Thymus (tissue), 11 donors: ENCODE measurements at regions not wholly inside any gene's neighbourhood (a gene's known extent, or its start where the extent isn't known, plus 50 kb on each side); places are given as distances from the start of the nearest gene placed in this dataset.

Experiments used
- DNase-seq, 9 donors: peaks; one replicate each; pipeline ENCODE4 v3.0.0-alpha.2; 2013; ENCODE audit warnings: low spot score in 9 of 9, low read depth in 6 of 9, missing footprints in 1 of 9
- H3K27ac ChIP-seq, 2 donors: one replicate each; pipeline ENCODE4 v1.5.1; 2013; ENCODE audit warnings: control low read depth in 1 of 2, low read depth in 1 of 2, low read length in 1 of 2, mild to moderate bottlenecking in 1 of 2, moderate library complexity in 1 of 2
- H3K27me3 ChIP-seq, 2 donors: one replicate each; pipeline ENCODE4 v1.5.1; 2013; ENCODE audit warnings: low read length in 1 of 2; ENCODE audit not compliant: control insufficient read depth in 2 of 2, insufficient read depth in 1 of 2
- H3K36me3 ChIP-seq, 2 donors: one replicate each; pipeline ENCODE4 v1.5.1; 2013; ENCODE audit warnings: low read length in 1 of 2, mild to moderate bottlenecking in 1 of 2, moderate library complexity in 1 of 2; ENCODE audit not compliant: control insufficient read depth in 2 of 2, insufficient read depth in 2 of 2
- H3K4me1 ChIP-seq, 2 donors: one replicate each; pipeline ENCODE4 v1.5.1; 2013; ENCODE audit warnings: low read length in 2 of 2; ENCODE audit not compliant: control insufficient read depth in 2 of 2, insufficient read depth in 2 of 2
- H3K4me3 ChIP-seq, 2 donors: one replicate each; pipeline ENCODE4 v1.5.1; 2013; ENCODE audit warnings: low read length in 2 of 2, control low read depth in 1 of 2, mild to moderate bottlenecking in 1 of 2
- H3K9me3 ChIP-seq, 2 donors: one replicate each; pipeline ENCODE4 v1.5.1; 2013; ENCODE audit warnings: low read length in 1 of 2, mild to moderate bottlenecking in 1 of 2; ENCODE audit not compliant: control insufficient read depth in 2 of 2, insufficient read depth in 1 of 2
- WGBS: extraction: QIAGEN DNeasy Blood & Tissue Kit; methylation state at CpG from one replicate; pipeline ENCODE4 v1.1.7; 2013; 5-methylcytosine and 5-hydroxymethylcytosine counted together
- donor health status: healthy.

- no peak overlapping the region for H3K4me3 ChIP-seq
- no peak for DNase-seq
- no peak overlapping the region for H3K27ac ChIP-seq
- H3K9me3 ChIP-seq, result no peaks in the 10 kb centered on the region
- H3K36me3 ChIP-seq, result no peaks in the 10 kb centered on the region
- 95% methylated on average over 3 of the region's 3 CpGs for WGBS
- no peaks in the 10 kb centered on the region for H3K4me1 ChIP-seq
- no peaks in the 10 kb centered on the region for H3K27me3 ChIP-seq
Measured at GRCh38 chr15:96551722-96552121, 221.2 kb downstream of the NR2F2 start.

DNA sequence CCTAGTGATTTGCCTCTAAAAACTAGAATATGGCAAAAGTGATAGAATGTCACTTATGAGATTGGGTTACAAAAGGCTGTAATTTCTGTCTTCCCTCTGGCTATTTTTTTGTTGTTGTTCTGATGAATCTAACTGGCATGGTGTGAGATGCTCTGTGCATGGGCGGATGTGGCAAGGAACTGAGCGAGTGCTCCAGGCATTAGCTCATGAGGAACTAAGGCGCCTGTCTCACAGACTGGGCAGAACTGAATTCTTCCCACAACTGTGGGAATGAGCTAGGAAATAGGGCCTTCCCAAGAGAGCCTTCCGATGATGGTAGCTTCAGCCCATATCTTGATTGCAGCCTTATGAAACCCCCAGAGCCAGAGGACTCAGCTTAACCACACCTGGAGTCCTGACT lies 222.5 kb downstream of the NR2F2 start:
- DNase-seq, result no peak
- Histone ChIP-seq H3K27me3 (no peaks in the 10 kb centered on the region), H3K4me1 (no peaks in the 10 kb centered on the region), H3K36me3 (no peaks in the 10 kb centered on the region), H3K4me3 (no peak overlapping the region), H3K27ac (no peak overlapping the region), H3K9me3 (no peaks in the 10 kb centered on the region)
- WGBS, result 93% methylated on average over 4 of the region's 4 CpGs

DNA sequence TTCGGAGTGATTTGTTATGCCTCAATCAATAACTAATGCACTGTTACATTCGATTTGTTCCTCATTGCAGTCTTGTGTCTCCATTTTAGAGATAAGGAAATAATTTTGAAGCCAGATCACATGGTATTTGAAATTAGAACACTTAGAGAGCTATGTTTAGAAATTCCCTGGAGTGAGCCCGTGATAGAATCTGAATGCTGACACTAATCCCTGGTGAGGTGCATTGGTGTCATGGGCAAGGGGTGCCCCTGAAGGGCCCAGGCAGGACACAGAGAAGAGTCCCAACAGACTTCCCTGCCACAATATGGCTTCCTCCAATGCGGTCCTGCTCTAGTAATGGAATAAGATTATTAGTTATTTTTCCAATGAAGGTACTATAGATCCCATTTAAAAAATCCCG lies 223.0 kb downstream of the NR2F2 start:
- no peak overlapping the region for H3K4me3 ChIP-seq
- DNase-seq, result no peak
- H3K9me3 ChIP-seq, result no peaks in the 10 kb centered on the region
- no peaks in the 10 kb centered on the region for H3K27me3 ChIP-seq
- H3K27ac ChIP-seq, result no peak overlapping the region
- 95% methylated on average over 5 of the region's 5 CpGs for WGBS
- no peaks in the 10 kb centered on the region for H3K4me1 ChIP-seq
- H3K36me3 ChIP-seq, result no peaks in the 10 kb centered on the region

GRCh38 chr15:96553931-96554330 lies 223.4 kb downstream of the NR2F2 start:
- Histone ChIP-seq H3K9me3 (no peaks in the 10 kb centered on the region), H3K4me1 (no peaks in the 10 kb centered on the region), H3K27ac (no peak overlapping the region), H3K4me3 (no peak overlapping the region), H3K36me3 (no peaks in the 10 kb centered on the region), H3K27me3 (no peaks in the 10 kb centered on the region)
- no peak for DNase-seq
- WGBS, result 92% methylated on average over 6 of the region's 6 CpGs

DNA sequence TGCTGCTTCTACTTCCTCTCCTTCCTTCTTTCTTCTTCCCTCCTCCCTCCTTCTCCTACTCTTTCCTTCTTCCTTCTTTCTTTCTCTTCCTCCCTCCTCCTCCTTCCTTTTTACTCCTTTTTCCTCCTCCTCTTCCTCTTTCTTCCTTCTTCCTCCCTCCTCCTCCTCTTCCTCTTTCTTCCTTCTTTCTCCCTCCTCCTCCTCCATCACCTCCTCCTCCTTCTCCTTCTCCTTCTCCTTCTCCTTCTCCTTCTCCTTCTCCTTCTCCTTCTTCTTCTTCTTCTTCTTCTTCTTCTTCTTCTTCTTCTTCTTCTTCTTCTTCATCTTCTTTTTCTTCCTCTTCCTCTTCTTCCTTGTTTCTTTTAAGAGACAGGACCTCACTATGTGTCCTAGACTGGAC lies 224.0 kb downstream of the NR2F2 start:
- Histone ChIP-seq H3K27me3 (no peaks in the 10 kb centered on the region), H3K4me1 (no peaks in the 10 kb centered on the region), H3K27ac (no peak overlapping the region), H3K36me3 (no peaks in the 10 kb centered on the region), H3K9me3 (no peaks in the 10 kb centered on the region), H3K4me3 (no peak overlapping the region)
- DNase-seq, result no peak

DNA sequence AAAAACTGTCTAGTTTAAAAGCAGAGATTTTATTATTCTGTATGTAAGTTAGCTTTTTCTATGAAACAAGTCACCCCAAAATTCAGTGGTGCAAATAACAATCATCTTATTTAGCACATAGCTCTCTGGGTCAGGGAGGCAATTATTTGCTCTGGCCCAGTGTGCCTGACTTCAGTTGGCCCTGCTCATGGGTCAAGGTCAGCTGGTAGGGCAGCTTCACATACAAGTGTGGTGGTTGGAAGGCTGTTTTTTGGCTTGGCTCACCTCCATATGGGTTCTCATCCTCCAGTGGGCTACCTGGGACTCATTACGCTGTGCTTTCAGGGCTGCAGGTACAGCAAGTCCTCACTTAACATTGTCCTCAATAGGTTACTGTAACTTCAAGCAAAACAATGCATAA lies 228.6 kb downstream of the NR2F2 start:
- no peak overlapping the region for H3K4me3 ChIP-seq
- no peaks in the 10 kb centered on the region for H3K9me3 ChIP-seq
- no peaks in the 10 kb centered on the region for H3K36me3 ChIP-seq
- DNase-seq, result no peak
- H3K27ac ChIP-seq, result no peak overlapping the region
- H3K4me1 ChIP-seq, result no peaks in the 10 kb centered on the region
- no peaks in the 10 kb centered on the region for H3K27me3 ChIP-seq
- WGBS, result 96% methylated on average over 1 of the region's 1 CpG

GRCh38 chr15:96559631-96560030 lies 229.1 kb downstream of the NR2F2 start:
- H3K36me3 ChIP-seq, result no peaks in the 10 kb centered on the region
- no peak overlapping the region for H3K27ac ChIP-seq
- H3K4me1 ChIP-seq, result no peaks in the 10 kb centered on the region
- no peaks in the 10 kb centered on the region for H3K27me3 ChIP-seq
- H3K4me3 ChIP-seq, result no peak overlapping the region
- 96% methylated on average over 4 of the region's 4 CpGs for WGBS
- DNase-seq, result no peak
- no peaks in the 10 kb centered on the region for H3K9me3 ChIP-seq

GRCh38 chr15:96560246-96560895 lies 229.9 kb downstream of the NR2F2 start:
- H3K36me3 ChIP-seq, result no peaks in the 10 kb centered on the region
- no peak overlapping the region for H3K27ac ChIP-seq
- no peak for DNase-seq
- H3K4me1 ChIP-seq, result no peaks in the 10 kb centered on the region
- no peaks in the 10 kb centered on the region for H3K9me3 ChIP-seq
- no peaks in the 10 kb centered on the region for H3K27me3 ChIP-seq
- WGBS, result 84% methylated on average over 3 of the region's 3 CpGs
- H3K4me3 ChIP-seq, result no peak overlapping the region

DNA sequence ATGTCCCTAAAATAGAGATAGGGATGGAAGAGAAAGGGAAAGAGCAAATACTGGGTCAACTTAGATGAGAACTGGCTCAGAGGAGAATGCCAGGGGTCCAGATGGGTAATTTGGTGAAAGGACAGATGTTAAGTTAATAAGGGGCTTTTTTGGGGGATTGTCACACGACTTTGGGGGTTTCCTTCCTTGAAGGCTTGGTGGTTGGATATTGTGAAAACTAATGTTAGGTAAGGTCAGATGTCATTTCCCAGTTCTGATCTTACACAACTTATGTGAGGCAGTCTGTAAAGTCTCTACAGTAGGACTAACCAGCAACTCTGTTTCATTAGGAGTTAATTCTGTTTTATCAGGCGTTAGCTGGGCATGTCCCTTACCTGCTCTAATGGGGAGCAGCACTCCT lies 231.1 kb downstream of the NR2F2 start:
- WGBS, result 77% methylated on average over 2 of the region's 2 CpGs
- no peaks in the 10 kb centered on the region for H3K36me3 ChIP-seq
- no peak for DNase-seq

DNA sequence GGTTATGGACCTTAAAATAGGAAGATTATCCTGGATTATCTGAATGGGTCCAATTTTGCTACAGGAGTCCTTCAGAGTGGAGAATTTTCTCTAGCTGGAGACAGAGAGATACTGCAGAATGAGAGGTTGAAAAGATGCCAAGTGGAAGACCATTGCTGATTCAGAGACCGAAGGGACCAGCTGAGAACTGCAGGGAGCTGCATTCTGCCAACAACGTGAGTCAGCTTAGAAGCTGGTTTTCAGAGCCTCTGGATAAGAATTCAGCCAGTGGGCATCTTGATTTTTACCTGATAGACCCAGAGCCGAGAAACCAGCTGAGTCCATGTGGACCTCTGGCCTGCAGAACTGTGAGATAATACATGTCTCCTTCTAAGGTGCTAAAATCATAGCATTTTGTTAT lies 234.0 kb downstream of the NR2F2 start:
- Histone ChIP-seq H3K4me1 (no peaks in the 10 kb centered on the region), H3K36me3 (no peaks in the 10 kb centered on the region), H3K9me3 (no peaks in the 10 kb centered on the region), H3K4me3 (no peak overlapping the region), H3K27me3 (no peaks in the 10 kb centered on the region), H3K27ac (no peak overlapping the region)
- no peak for DNase-seq
- WGBS, result 92% methylated on average over 3 of the region's 3 CpGs

More for the DNA sequence above, 231.1 kb downstream of the NR2F2 start:
- Histone ChIP-seq H3K27ac (no peak overlapping the region), H3K4me3 (no peak overlapping the region), H3K27me3 (no peaks in the 10 kb centered on the region), H3K9me3 (no peaks in the 10 kb centered on the region), H3K4me1 (no peaks in the 10 kb centered on the region)
